GM12878 (cell line): ENCODE measurements at regions not wholly inside any gene's neighbourhood (a gene's known extent, or its start where the extent isn't known, plus 50 kb on each side); places are given as distances from the start of the nearest gene placed in this dataset.

ENCODE experiments used
- ATAC-seq: fragments of 200-7000 bp; cut with Tn5 transposase; 3 replicates; pipeline ENCODE4 v1.9.1; 2020; ENCODE audit warnings: mild to moderate bottlenecking, moderate library complexity
- BruUV-seq: library from RNA; stranded (reverse); fragments of 400-500 nt; replicated peaks from 2 replicates; lab custom pipeline; 2021; lab: Mats Ljungman, UMichigan
- CTCF ChIA-PET: fragments of 300-600 bp; sonication (Branson Sonifier 250); formaldehyde crosslinking; extraction: SDS; loops from one replicate; lab custom pipeline; 2021; ENCODE audit warnings: inconsistent platforms; lab: Yijun Ruan, JAX
- POLR2A ChIA-PET: fragments of 350-600 bp; formaldehyde crosslinking; extraction: SDS; loops from one replicate; lab custom pipeline; 2021; ENCODE audit warnings: inconsistent platforms; lab: Charles Lee
- RAD21 ChIA-PET: fragments of 300-600 bp; sonication (Branson Sonifier 250); formaldehyde crosslinking; loops from one replicate; lab custom pipeline; 2023; ENCODE audit warnings: antibody characterized with exemption; ENCODE audit not compliant: unreplicated experiment; lab: Charles Lee
- SMC1A ChIA-PET: fragments of 300-600 bp; sonication (Branson Sonifier 250); formaldehyde crosslinking; loops from one replicate; lab custom pipeline; 2023; ENCODE audit not compliant: unreplicated experiment, uncharacterized antibody; lab: Charles Lee
- DNase-seq: peaks from one replicate; pipeline ENCODE4 v3.0.0-alpha.2; 2011; ENCODE audit warnings: low read depth, low spot score
- FAIRE-seq: peaks from 3 replicates; lab custom pipeline; 2011; peaks lifted over from hg19 to GRCh38; lab: Jason Lieb, UNC
- H2AFZ ChIP-seq: 2 replicates; pipeline ENCODE4 v1.6.0; 2011; ENCODE audit warnings: low read depth, low read length, control low read depth; ENCODE audit not compliant: control insufficient read depth
- H3K27ac ChIP-seq: 2 replicates; pipeline ENCODE4 v1.5.1; 2011; ENCODE audit warnings: control low read depth; ENCODE audit not compliant: control insufficient read depth, insufficient read depth
- H3K27me3 ChIP-seq, 2 experiments: replicated peaks in 1 of 2; 2 replicates each; pipeline versions ENCODE4 v1.6.0 to v1.6.1; 2011; ENCODE audit warnings: low read length in 1 of 2; ENCODE audit not compliant: control insufficient read depth in 2 of 2, insufficient read depth in 2 of 2
- H3K36me3 ChIP-seq, 2 experiments: 2 replicates each; pipeline ENCODE4 v1.5.1; 2011; ENCODE audit warnings: low read length in 1 of 2; ENCODE audit not compliant: control insufficient read depth in 2 of 2, insufficient read depth in 2 of 2
- H3K4me1 ChIP-seq: 2 replicates; pipeline ENCODE4 v1.6.1; 2011; ENCODE audit warnings: mild to moderate bottlenecking, low read length, moderate library complexity, mixed read lengths; ENCODE audit not compliant: control insufficient read depth, insufficient read depth
- H3K4me2 ChIP-seq: 2 replicates; pipeline ENCODE4 v1.6.0; 2011; ENCODE audit warnings: control low read depth; ENCODE audit not compliant: control insufficient read depth, insufficient read depth
- H3K4me3 ChIP-seq: fragments of 200-600 bp; sonication (generic); 2 replicates; pipeline ENCODE4 v1.5.1; 2016
- H3K79me2 ChIP-seq: 2 replicates; pipeline ENCODE4 v1.6.0; 2011; ENCODE audit warnings: low read length; ENCODE audit not compliant: control insufficient read depth, insufficient read depth
- H3K9ac ChIP-seq: 2 replicates; pipeline ENCODE4 v1.8.0; 2011; ENCODE audit warnings: low read length, control low read depth, mixed read lengths; ENCODE audit not compliant: control insufficient read depth, insufficient read depth
- H3K9me3 ChIP-seq: replicated peaks from 3 replicates; pipeline ENCODE4 v1.5.1; 2011; ENCODE audit warnings: mild to moderate bottlenecking, low read length; ENCODE audit not compliant: control insufficient read depth, insufficient read depth
- H4K20me1 ChIP-seq: 2 replicates; pipeline ENCODE4 v1.6.0; 2011; ENCODE audit not compliant: control insufficient read depth, insufficient read depth
- CHD2 ChIP-seq: IDR thresholded peaks from 2 replicates; pipeline ENCODE4 v1.6.1; 2011; ENCODE audit warnings: low read depth, low read length, improper control_type of control experiment, borderline replicate concordance
- MXI1 ChIP-seq: fragments of 150-350 bp; IDR thresholded peaks from 2 replicates; pipeline ENCODE4 v1.6.1; 2011; ENCODE audit warnings: low read depth, mild to moderate bottlenecking, inconsistent platforms, low read length, improper control_type of control experiment
- NFIC ChIP-seq: IDR thresholded peaks from 2 replicates; pipeline ENCODE4 v1.6.1; 2012; ENCODE audit warnings: low read depth, mild to moderate bottlenecking, inconsistent platforms, low read length, moderate library complexity
- NR2F1 ChIP-seq: fragments of 450-650 bp; conservative IDR thresholded peaks from 2 replicates; pipeline ENCODE4 v1.6.1; 2017; ENCODE audit warnings: mild to moderate bottlenecking
- POLR2A ChIP-seq: IDR thresholded peaks from 2 replicates; pipeline ENCODE4 v1.6.1; 2011; ENCODE audit warnings: low read depth, mild to moderate bottlenecking, low read length
- RBBP5 ChIP-seq: fragments of 200-600 bp; sonication (generic); conservative IDR thresholded peaks from 2 replicates; pipeline ENCODE4 v1.6.1; 2016
- RCOR1 ChIP-seq: conservative IDR thresholded peaks from 2 replicates; pipeline ENCODE4 v1.6.1; 2012; ENCODE audit warnings: low read depth, low read length, improper control_type of control experiment
- RFX5 ChIP-seq: IDR thresholded peaks from 2 replicates; pipeline ENCODE4 v1.6.1; 2011; ENCODE audit warnings: low read depth, low read length, improper control_type of control experiment
- SMAD1 ChIP-seq: fragments of 450-650 bp; IDR thresholded peaks from 2 replicates; pipeline ENCODE4 v1.6.1; 2018; ENCODE audit warnings: mild to moderate bottlenecking, low read depth; ENCODE audit not compliant: partially characterized antibody
- SPI1 ChIP-seq: IDR thresholded peaks from 2 replicates; pipeline ENCODE4 v1.6.1; 2011; ENCODE audit warnings: low read depth, mild to moderate bottlenecking, low read length, moderate library complexity, borderline replicate concordance; ENCODE audit not compliant: insufficient read depth
- TAF1 ChIP-seq: IDR thresholded peaks from 2 replicates; pipeline ENCODE4 v1.6.1; 2011; ENCODE audit warnings: mild to moderate bottlenecking, low read depth, low read length, borderline replicate concordance
- TCF12 ChIP-seq: IDR thresholded peaks from 2 replicates; pipeline ENCODE4 v1.6.1; 2011; ENCODE audit warnings: low read depth, mild to moderate bottlenecking, low read length
- ZSCAN29 ChIP-seq: fragments of 450-650 bp; IDR thresholded peaks from 2 replicates; pipeline ENCODE4 v1.6.1; 2017; ENCODE audit warnings: mild to moderate bottlenecking, moderate library complexity
- WGBS: methylation state at CpG from one replicate; pipeline ENCODE4 v1.1.6; 2016; ENCODE audit warnings: low lambda C conversion rate; ENCODE audit not compliant: insufficient replicate concordance, insufficient coverage; ENCODE audit errors: missing lambda C conversion rate; 5-methylcytosine and 5-hydroxymethylcytosine counted together
- in situ Hi-C: fragments of 300-500 bp; cut with MboI; formaldehyde crosslinking; loops from 9 replicates; pipeline ENCODE4 v1.14.3; 2018; ENCODE audit warnings: mixed read lengths
- intact Hi-C: fragments of 100-400 bp; cut with micrococcal nuclease; formaldehyde crosslinking; loops from one replicate; pipeline ENCODE4 v1.14.2; 2022; ENCODE audit not compliant: unreplicated experiment
- TF ChIP-seq, protein P1 (sequence below): fragments of 450-650 bp; IDR thresholded peaks from 2 replicates; pipeline ENCODE4 v1.6.1; 2017; ENCODE audit warnings: borderline replicate concordance

DNA sequence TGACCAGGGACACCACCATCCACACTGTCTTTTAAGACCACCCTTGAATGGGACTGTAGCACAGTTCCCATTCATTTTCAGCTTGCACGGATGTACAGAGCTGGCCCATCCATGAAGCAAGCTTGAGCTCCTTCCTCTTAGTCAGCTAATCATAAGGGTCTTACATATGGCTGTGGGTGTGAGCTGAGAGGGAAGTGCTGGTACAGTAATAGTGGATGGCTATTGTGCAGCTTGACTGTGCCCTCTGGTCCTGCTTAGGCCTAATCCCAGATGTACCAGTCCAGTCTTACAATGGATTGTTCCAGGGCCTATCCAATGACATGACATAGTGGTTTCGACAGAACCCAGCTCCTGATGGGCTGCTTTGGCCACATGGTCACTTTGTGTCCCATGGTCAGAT, 96.9 kb upstream of the ZNF438 start:
- Histone ChIP-seq H3K4me1 (peaks cover 4% of the 10 kb centered on the region), H3K9me3 (no peaks in the 10 kb centered on the region), H3K79me2 (no peaks in the 10 kb centered on the region), H3K4me2 (no peak overlapping the region), H4K20me1 (no peaks in the 10 kb centered on the region), H3K27me3 (no peaks in the 10 kb centered on the region), H3K9ac (no peak overlapping the region), H2AFZ (no peak overlapping the region), H3K27ac (no peak overlapping the region), H3K4me3 (no peak overlapping the region), H3K36me3 (no peaks in the 10 kb centered on the region)
- in situ Hi-C loops = no loop called here
- TF ChIP-seq MXI1 = no peak
- TF ChIP-seq RCOR1 = no peak
- no peak for TF ChIP-seq TCF12
- TF ChIP-seq RBBP5 = no peak
- no peak for TF ChIP-seq POLR2A
- no peak for TF ChIP-seq SMAD1
- TF ChIP-seq, protein P1, sequence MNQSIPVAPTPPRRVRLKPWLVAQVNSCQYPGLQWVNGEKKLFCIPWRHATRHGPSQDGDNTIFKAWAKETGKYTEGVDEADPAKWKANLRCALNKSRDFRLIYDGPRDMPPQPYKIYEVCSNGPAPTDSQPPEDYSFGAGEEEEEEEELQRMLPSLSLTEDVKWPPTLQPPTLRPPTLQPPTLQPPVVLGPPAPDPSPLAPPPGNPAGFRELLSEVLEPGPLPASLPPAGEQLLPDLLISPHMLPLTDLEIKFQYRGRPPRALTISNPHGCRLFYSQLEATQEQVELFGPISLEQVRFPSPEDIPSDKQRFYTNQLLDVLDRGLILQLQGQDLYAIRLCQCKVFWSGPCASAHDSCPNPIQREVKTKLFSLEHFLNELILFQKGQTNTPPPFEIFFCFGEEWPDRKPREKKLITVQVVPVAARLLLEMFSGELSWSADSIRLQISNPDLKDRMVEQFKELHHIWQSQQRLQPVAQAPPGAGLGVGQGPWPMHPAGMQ = no peak
- TF ChIP-seq NFIC = no peak
- no peak for TF ChIP-seq RFX5
- TF ChIP-seq NR2F1 = no peak
- no peak for TF ChIP-seq ZSCAN29
- no peak for TF ChIP-seq SPI1
- TF ChIP-seq TAF1 = no peak
- no peak for TF ChIP-seq CHD2
- ATAC-seq (no peak), DNase-seq (no peak), FAIRE-seq (no peak)
- POLR2A ChIA-PET = no interaction called here
- WGBS = 66% methylated on average over 2 of the region's 2 CpGs
- SMC1A ChIA-PET = interaction anchor here (1.9 kb wide), 1 partner anchor 10 kb away, joined by 4 read pairs; no protein-coding TSS in a partner anchor
- RAD21 ChIA-PET = interaction anchor here (1.0 kb wide), 1 partner anchor 24 kb away, joined by 3 read pairs; no protein-coding TSS in a partner anchor
- intact Hi-C loops = no loop called here
- CTCF ChIA-PET = interaction anchor here (1.2 kb wide), 1 partner anchor 24 kb away, joined by 3 read pairs; no protein-coding TSS in a partner anchor
- no TSS peak for BruUV-seq
